Spleen (tissue), 7 donors: ENCODE measurements at regions not wholly inside any gene's neighbourhood (a gene's known extent, or its start where the extent isn't known, plus 50 kb on each side); places are given as distances from the start of the nearest gene placed in this dataset.

Source experiments
- POLR2A ChIP-seq, 3 donors: fragments of 450-650 bp; IDR thresholded peaks; one replicate each; pipeline ENCODE4 v1.5.1; 2017; ENCODE audit warnings: antibody characterized with exemption in 3 of 3, mild to moderate bottlenecking in 1 of 3
- POLR2AphosphoS5 ChIP-seq, 3 donors: sonication (generic); formaldehyde crosslinking; IDR thresholded peaks; one replicate each; pipeline ENCODE4 v1.5.1; 2017; ENCODE audit warnings: antibody characterized with exemption in 3 of 3
- TF ChIP-seq, protein P1 (sequence below), 11 experiments: fragments of 200-600 bp in 7 of 11; fragments of 450-650 bp in 4 of 11; sonication (generic) in 4 of 11; IDR thresholded peaks in 8 of 11; conservative IDR thresholded peaks in 3 of 11; 1 replicate in 7 of 11; 2 replicates in 4 of 11; pipeline versions ENCODE4 v1.4.0 to v1.8.0; 2016 to 2021; ENCODE audit warnings: antibody characterized with exemption in 11 of 11, inconsistent platforms in 4 of 11, mild to moderate bottlenecking in 1 of 11
- donor health status: DM: no; HTN: no; CAD: no; lungs with moderate emphysema.
- donor health status: DM: no; HTN: no; CAD: no.
- donor health status: DM: no; HTN: no; CAD: no.

DNA sequence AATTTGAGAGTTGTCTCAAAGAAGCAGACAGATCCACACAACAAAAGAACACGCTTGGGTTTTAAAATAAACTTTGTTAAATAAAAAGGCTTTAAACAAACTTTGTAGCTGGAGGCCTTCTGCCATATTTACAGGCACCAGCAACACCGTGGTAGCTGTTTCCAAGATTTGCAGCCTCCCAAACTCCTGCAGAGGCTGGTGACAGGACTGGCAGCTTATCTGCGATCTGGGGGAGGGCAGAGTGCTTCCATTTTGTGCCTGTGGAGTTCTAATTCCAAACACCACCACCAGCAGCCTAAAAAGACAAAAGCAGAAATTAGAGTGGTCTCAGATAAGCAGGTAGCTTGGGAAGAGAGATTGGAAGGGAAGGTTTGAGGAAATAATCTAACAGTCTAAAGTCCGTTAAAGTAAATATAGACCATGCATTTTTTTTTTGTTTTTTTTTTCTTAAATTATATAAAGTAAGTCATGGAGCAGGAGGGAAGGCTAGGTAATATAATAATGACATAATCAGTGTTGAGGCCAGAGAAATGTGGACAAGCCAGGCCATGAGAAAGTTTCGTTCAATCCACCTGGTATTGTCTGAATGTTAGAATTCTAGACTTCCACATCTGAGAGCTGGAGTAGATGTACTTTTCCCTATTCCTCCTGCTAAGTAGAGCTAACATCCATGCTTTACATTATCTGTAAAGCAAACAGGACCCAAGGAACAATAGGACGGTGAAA lies 69.6 kb upstream of the TMEM132D start:
- TF ChIP-seq, protein P1, sequence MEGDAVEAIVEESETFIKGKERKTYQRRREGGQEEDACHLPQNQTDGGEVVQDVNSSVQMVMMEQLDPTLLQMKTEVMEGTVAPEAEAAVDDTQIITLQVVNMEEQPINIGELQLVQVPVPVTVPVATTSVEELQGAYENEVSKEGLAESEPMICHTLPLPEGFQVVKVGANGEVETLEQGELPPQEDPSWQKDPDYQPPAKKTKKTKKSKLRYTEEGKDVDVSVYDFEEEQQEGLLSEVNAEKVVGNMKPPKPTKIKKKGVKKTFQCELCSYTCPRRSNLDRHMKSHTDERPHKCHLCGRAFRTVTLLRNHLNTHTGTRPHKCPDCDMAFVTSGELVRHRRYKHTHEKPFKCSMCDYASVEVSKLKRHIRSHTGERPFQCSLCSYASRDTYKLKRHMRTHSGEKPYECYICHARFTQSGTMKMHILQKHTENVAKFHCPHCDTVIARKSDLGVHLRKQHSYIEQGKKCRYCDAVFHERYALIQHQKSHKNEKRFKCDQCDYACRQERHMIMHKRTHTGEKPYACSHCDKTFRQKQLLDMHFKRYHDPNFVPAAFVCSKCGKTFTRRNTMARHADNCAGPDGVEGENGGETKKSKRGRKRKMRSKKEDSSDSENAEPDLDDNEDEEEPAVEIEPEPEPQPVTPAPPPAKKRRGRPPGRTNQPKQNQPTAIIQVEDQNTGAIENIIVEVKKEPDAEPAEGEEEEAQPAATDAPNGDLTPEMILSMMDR (IDR thresholded peaks at IDR 0.05 in 8 of 11, conservative IDR thresholded peaks at IDR 0.05 in 3 of 11): no peak
- no peak for TF ChIP-seq POLR2AphosphoS5 (IDR thresholded peaks at IDR 0.05)
- no peak for TF ChIP-seq POLR2A (IDR thresholded peaks at IDR 0.05)
